ENCODE measurements at regions not wholly inside any gene's neighbourhood (a gene's known extent, or its start where the extent isn't known, plus 50 kb on each side); places are given as distances from the start of the nearest gene placed in this dataset.

GRCh38 chr18:45274026-45274425, 341.2 kb upstream of the SLC14A2 start:
- TF ChIP-seq POLR2A (IDR thresholded peaks at IDR 0.05; ENCODE audit: low read depth) (no peak), POLR2AphosphoS5 (IDR thresholded peaks at IDR 0.05) (no peak)
